Posterior cingulate gyrus (tissue), 11 donors: ENCODE measurements at regions not wholly inside any gene's neighbourhood (a gene's known extent, or its start where the extent isn't known, plus 50 kb on each side); places are given as distances from the start of the nearest gene placed in this dataset.

Experiments used
- DNase-seq, 10 donors: peaks; one replicate each; pipeline versions ENCODE4 v3.0.0 to v3.0.0-alpha.2; 2020 to 2021; ENCODE audit warnings: mixed read lengths in 3 of 10
- intact Hi-C: fragments of 100-400 bp; cut with DNase I; formaldehyde crosslinking; loops from one replicate; pipeline ENCODE4 v1.15.1; 2023

- intact Hi-C loops = loop anchor here (5.0 kb wide), 1 partner anchor 296 kb away; no protein-coding TSS in a partner anchor
- no peak for DNase-seq
Measured at GRCh38 chr12:103086471-103086870, 129.0 kb downstream of the ASCL1 start.

- intact Hi-C loops = no loop called here
- DNase-seq = no peak
Measured at GRCh38 chr12:103093499-103094106, 136.1 kb downstream of the ASCL1 start.

GRCh38 chr12:103097496-103097895 is 140.0 kb downstream of the ASCL1 start:
- intact Hi-C loops = no loop called here
- no peak for DNase-seq

GRCh38 chr12:103100257-103100831 is 142.9 kb downstream of the ASCL1 start:
- DNase-seq = peak in 3 of 10 donors; percentile 6 to 65 (median 58)
- intact Hi-C loops = no loop called here

- DNase-seq = no peak
- intact Hi-C loops = no loop called here
Measured at GRCh38 chr12:103102225-103102744, 144.8 kb downstream of the ASCL1 start.

- intact Hi-C loops = no loop called here
- no peak for DNase-seq
Measured at GRCh38 chr12:103105971-103106597, 148.6 kb downstream of the ASCL1 start.

- DNase-seq = no peak
- intact Hi-C loops = no loop called here
Measured at GRCh38 chr12:103109861-103110260, 152.4 kb downstream of the ASCL1 start.

GRCh38 chr12:103114296-103115055 is 157.0 kb downstream of the ASCL1 start:
- no peak for DNase-seq
- intact Hi-C loops = no loop called here

GRCh38 chr12:103128862-103129501 is 171.5 kb downstream of the ASCL1 start:
- intact Hi-C loops = no loop called here
- DNase-seq = no peak

- intact Hi-C loops = no loop called here
- DNase-seq = no peak
Measured at GRCh38 chr12:103130564-103130963, 173.1 kb downstream of the ASCL1 start.

GRCh38 chr12:103138538-103138937 is 181.1 kb downstream of the ASCL1 start:
- intact Hi-C loops = no loop called here
- no peak for DNase-seq

- intact Hi-C loops = no loop called here
- no peak for DNase-seq
Measured at GRCh38 chr12:103139876-103140275, 182.4 kb downstream of the ASCL1 start.

GRCh38 chr12:103140286-103140685 is 182.8 kb downstream of the ASCL1 start:
- intact Hi-C loops = no loop called here
- no peak for DNase-seq

- intact Hi-C loops = no loop called here
- DNase-seq = no peak
Measured at GRCh38 chr12:103144278-103144677, 186.8 kb downstream of the ASCL1 start.

- no peak for DNase-seq
- intact Hi-C loops = no loop called here
Measured at GRCh38 chr12:103160622-103161021, 203.1 kb downstream of the ASCL1 start.

GRCh38 chr12:103161582-103162362 is 204.3 kb downstream of the ASCL1 start:
- intact Hi-C loops = no loop called here
- peak in 1 of 10 donors; percentile 33 for DNase-seq

- intact Hi-C loops = no loop called here
- peak in 1 of 10 donors; percentile 30 for DNase-seq
Measured at GRCh38 chr12:103166949-103167348, 209.5 kb downstream of the ASCL1 start.

- no peak for DNase-seq
- intact Hi-C loops = no loop called here
Measured at GRCh38 chr12:103172447-103173112, 215.1 kb downstream of the ASCL1 start.

GRCh38 chr12:103175625-103176024 is 218.2 kb downstream of the ASCL1 start:
- intact Hi-C loops = no loop called here
- no peak for DNase-seq
